HEK293 (cell line): ENCODE measurements at regions not wholly inside any gene's neighbourhood (a gene's known extent, or its start where the extent isn't known, plus 50 kb on each side); places are given as distances from the start of the nearest gene placed in this dataset.

ENCODE experiments used
- CTCF ChIA-PET: fragments of 350-600 bp; formaldehyde crosslinking; extraction: SDS; loops from one replicate; lab custom pipeline; 2021; ENCODE audit warnings: antibody characterized with exemption; lab: Yijun Ruan, JAX
- POLR2A ChIA-PET: fragments of 300-600 bp; formaldehyde crosslinking; extraction: SDS; loops from one replicate; lab custom pipeline; 2020; ENCODE audit warnings: antibody characterized with exemption, inconsistent platforms; lab: Yijun Ruan, JAX
- H3K27ac ChIP-seq: fragments of 200-500 bp; sonication (Bioruptor generic); 2 replicates; pipeline ENCODE4 v1.5.1; 2014; ENCODE audit warnings: low read depth, low read length, control low read depth, inconsistent platforms; ENCODE audit errors: extremely low read depth
- H3K36me3 ChIP-seq, 2 experiments: fragments of 200-500 bp in 1 of 2; sonication (Bioruptor generic) in 1 of 2; 1 replicate in 1 of 2; 2 replicates in 1 of 2; pipeline ENCODE4 v1.5.1; 2014 to 2017; ENCODE audit warnings: inconsistent platforms in 2 of 2, low read length in 2 of 2; ENCODE audit not compliant: control insufficient read depth in 2 of 2, insufficient read depth in 1 of 2
- H3K4me1 ChIP-seq: fragments of 200-500 bp; sonication (Bioruptor generic); 2 replicates; pipeline ENCODE4 v1.5.1; 2014; ENCODE audit warnings: mild to moderate bottlenecking, low read length, inconsistent platforms; ENCODE audit not compliant: control insufficient read depth, insufficient read depth
- H3K4me3 ChIP-seq: 2 replicates; pipeline ENCODE4 v1.5.1; 2011; ENCODE audit warnings: low read depth, mild to moderate bottlenecking, control low read depth, low read length, moderate library complexity
- H3K9me3 ChIP-seq: fragments of 200-500 bp; sonication (Bioruptor generic); 2 replicates; pipeline ENCODE4 v1.5.1; 2014; ENCODE audit warnings: low read depth, low read length, inconsistent platforms; ENCODE audit not compliant: control insufficient read depth, insufficient read depth
- RBAK ChIP-seq: fragments of 450-650 bp; formaldehyde crosslinking; IDR thresholded peaks from 2 replicates; pipeline ENCODE4 v1.5.1; 2016; ENCODE audit warnings: missing biosample characterization, missing genetic modification characterization
- TCF7L2 ChIP-seq: IDR thresholded peaks from 2 replicates; pipeline ENCODE4 v1.6.1; 2011; ENCODE audit warnings: low read depth, mild to moderate bottlenecking, inconsistent platforms, low read length, moderate library complexity, borderline replicate concordance
- ZBTB17 ChIP-seq: fragments of 450-650 bp; formaldehyde crosslinking; IDR thresholded peaks from 2 replicates; pipeline ENCODE4 v1.5.1; 2016; ENCODE audit warnings: missing biosample characterization, missing genetic modification characterization
- ZBTB8A ChIP-seq: fragments of 450-650 bp; formaldehyde crosslinking; IDR thresholded peaks from 2 replicates; pipeline ENCODE4 v1.5.1; 2016; ENCODE audit warnings: missing biosample characterization, missing genetic modification characterization
- ZNF114 ChIP-seq: fragments of 450-650 bp; formaldehyde crosslinking; IDR thresholded peaks from 2 replicates; pipeline ENCODE4 v1.5.0; 2017; ENCODE audit warnings: missing biosample characterization, missing genetic modification characterization
- ZNF140 ChIP-seq: fragments of 450-650 bp; formaldehyde crosslinking; IDR thresholded peaks from 2 replicates; pipeline ENCODE4 v1.5.1; 2016; ENCODE audit warnings: missing biosample characterization, missing genetic modification characterization
- ZNF2 ChIP-seq: fragments of 450-650 bp; formaldehyde crosslinking; IDR thresholded peaks from 2 replicates; pipeline ENCODE4 v1.5.1; 2016; ENCODE audit warnings: missing biosample characterization, missing genetic modification characterization
- ZNF302 ChIP-seq: fragments of 450-650 bp; formaldehyde crosslinking; IDR thresholded peaks from 2 replicates; pipeline ENCODE4 v1.5.1; 2016; ENCODE audit warnings: missing biosample characterization, missing genetic modification characterization, low read depth
- ZNF426 ChIP-seq: fragments of 450-650 bp; formaldehyde crosslinking; IDR thresholded peaks from 2 replicates; pipeline ENCODE4 v1.5.1; 2017; ENCODE audit warnings: missing biosample characterization, missing genetic modification characterization, mild to moderate bottlenecking, inconsistent platforms, moderate library complexity
- ZNF501 ChIP-seq: fragments of 450-650 bp; formaldehyde crosslinking; IDR thresholded peaks from 2 replicates; pipeline ENCODE4 v1.5.1; 2016; ENCODE audit warnings: missing biosample characterization, missing genetic modification characterization
- ZNF548 ChIP-seq: fragments of 450-650 bp; formaldehyde crosslinking; IDR thresholded peaks from 2 replicates; pipeline ENCODE4 v1.5.1; 2016; ENCODE audit warnings: missing biosample characterization, missing genetic modification characterization
- ZNF560 ChIP-seq: fragments of 450-650 bp; formaldehyde crosslinking; IDR thresholded peaks from 2 replicates; pipeline ENCODE4 v1.5.1; 2017; ENCODE audit warnings: missing biosample characterization, missing genetic modification characterization, borderline replicate concordance
- ZNF670 ChIP-seq: fragments of 450-650 bp; formaldehyde crosslinking; IDR thresholded peaks from 2 replicates; pipeline ENCODE4 v1.5.1; 2016; ENCODE audit warnings: missing biosample characterization, missing genetic modification characterization, low read depth
- TF ChIP-seq, protein P1 (sequence below): fragments of 450-650 bp; formaldehyde crosslinking; IDR thresholded peaks from 2 replicates; pipeline ENCODE4 v1.5.1; 2016; ENCODE audit warnings: missing biosample characterization, missing genetic modification characterization, low read depth
- TF ChIP-seq, protein P2 (sequence below): fragments of 450-650 bp; formaldehyde crosslinking; conservative IDR thresholded peaks from 2 replicates; pipeline ENCODE4 v1.5.1; 2016; ENCODE audit warnings: low read depth, missing biosample characterization, missing genetic modification characterization

DNA sequence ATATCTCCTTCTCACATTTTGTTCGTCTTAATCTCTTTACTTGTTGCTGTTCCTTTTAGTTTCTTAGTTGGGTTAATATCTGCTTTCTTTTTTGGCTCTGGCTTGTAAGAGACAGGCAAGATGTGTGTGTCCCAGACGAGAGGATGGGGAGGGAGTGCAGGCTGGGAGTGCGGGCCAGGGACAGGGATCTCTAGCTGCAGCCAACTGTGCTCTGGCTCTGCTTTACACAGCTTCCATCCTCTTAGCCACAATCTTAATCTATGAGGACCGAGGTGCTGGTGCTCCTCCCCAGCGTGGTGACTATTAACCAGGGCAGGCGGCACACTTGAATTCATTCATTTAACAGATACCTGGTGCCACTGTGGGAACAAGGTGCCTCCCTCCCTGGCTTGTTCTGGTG lies 70.9 kb upstream of the WASF3 start:
- ChIA-PET CTCF (interaction anchor here (0.7 to 0.8 kb wide), 2 partner anchors 212 to 273 kb away, joined by 3 to 4 read pairs; no protein-coding TSS in a partner anchor), POLR2A (no interaction called here)
- H3K27ac ChIP-seq: no peak overlapping the region
- H3K36me3 ChIP-seq: no peaks in the 10 kb centered on the region
- no peaks in the 10 kb centered on the region for H3K9me3 ChIP-seq
- H3K4me3 ChIP-seq: no peak overlapping the region
- TF ChIP-seq ZNF2 (tag by site-specific recombination) (no peak), ZNF670 (no peak), RBAK (tag by site-specific recombination) (no peak), ZNF560 (tag by site-specific recombination) (no peak), ZBTB17 (peak; percentile 56)
- TF ChIP-seq, protein P1, sequence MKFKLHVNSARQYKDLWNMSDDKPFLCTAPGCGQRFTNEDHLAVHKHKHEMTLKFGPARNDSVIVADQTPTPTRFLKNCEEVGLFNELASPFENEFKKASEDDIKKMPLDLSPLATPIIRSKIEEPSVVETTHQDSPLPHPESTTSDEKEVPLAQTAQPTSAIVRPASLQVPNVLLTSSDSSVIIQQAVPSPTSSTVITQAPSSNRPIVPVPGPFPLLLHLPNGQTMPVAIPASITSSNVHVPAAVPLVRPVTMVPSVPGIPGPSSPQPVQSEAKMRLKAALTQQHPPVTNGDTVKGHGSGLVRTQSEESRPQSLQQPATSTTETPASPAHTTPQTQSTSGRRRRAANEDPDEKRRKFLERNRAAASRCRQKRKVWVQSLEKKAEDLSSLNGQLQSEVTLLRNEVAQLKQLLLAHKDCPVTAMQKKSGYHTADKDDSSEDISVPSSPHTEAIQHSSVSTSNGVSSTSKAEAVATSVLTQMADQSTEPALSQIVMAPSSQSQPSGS: no peak
- no peaks in the 10 kb centered on the region for H3K4me1 ChIP-seq

DNA sequence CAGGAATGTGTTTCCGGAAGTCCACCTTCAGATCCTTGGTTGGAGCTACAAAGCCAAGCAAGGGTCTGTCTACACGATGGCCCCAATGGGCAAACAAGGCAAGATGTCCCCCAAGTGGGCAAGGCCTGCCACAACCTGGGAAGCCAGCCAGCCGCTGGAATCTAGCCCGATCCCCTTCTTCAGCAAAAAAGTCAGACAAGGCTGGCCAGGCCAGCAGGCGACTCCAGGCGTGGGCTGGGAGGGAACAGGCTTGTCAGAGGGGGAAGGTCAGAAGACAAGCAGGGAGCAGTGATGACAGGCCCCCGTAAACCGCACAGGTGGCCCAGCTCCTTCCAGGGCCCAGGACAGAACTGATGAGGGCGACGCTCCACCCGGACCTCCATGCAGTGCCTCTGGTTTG lies 69.7 kb upstream of the WASF3 start:
- Histone ChIP-seq H3K9me3 (no peaks in the 10 kb centered on the region), H3K4me3 (no peak overlapping the region), H3K4me1 (no peaks in the 10 kb centered on the region), H3K27ac (no peak overlapping the region), H3K36me3 (no peaks in the 10 kb centered on the region)
- TF ChIP-seq ZNF501 (no peak), ZNF426 (no peak), ZNF140 (tag by site-specific recombination) (no peak), ZNF114 (no peak), ZBTB17 (no peak), ZNF548 (tag by site-specific recombination) (no peak), ZNF302 (tag by site-specific recombination) (no peak), ZBTB8A (tag by site-specific recombination) (no peak), TCF7L2 (no peak)
- TF ChIP-seq, protein P2, sequence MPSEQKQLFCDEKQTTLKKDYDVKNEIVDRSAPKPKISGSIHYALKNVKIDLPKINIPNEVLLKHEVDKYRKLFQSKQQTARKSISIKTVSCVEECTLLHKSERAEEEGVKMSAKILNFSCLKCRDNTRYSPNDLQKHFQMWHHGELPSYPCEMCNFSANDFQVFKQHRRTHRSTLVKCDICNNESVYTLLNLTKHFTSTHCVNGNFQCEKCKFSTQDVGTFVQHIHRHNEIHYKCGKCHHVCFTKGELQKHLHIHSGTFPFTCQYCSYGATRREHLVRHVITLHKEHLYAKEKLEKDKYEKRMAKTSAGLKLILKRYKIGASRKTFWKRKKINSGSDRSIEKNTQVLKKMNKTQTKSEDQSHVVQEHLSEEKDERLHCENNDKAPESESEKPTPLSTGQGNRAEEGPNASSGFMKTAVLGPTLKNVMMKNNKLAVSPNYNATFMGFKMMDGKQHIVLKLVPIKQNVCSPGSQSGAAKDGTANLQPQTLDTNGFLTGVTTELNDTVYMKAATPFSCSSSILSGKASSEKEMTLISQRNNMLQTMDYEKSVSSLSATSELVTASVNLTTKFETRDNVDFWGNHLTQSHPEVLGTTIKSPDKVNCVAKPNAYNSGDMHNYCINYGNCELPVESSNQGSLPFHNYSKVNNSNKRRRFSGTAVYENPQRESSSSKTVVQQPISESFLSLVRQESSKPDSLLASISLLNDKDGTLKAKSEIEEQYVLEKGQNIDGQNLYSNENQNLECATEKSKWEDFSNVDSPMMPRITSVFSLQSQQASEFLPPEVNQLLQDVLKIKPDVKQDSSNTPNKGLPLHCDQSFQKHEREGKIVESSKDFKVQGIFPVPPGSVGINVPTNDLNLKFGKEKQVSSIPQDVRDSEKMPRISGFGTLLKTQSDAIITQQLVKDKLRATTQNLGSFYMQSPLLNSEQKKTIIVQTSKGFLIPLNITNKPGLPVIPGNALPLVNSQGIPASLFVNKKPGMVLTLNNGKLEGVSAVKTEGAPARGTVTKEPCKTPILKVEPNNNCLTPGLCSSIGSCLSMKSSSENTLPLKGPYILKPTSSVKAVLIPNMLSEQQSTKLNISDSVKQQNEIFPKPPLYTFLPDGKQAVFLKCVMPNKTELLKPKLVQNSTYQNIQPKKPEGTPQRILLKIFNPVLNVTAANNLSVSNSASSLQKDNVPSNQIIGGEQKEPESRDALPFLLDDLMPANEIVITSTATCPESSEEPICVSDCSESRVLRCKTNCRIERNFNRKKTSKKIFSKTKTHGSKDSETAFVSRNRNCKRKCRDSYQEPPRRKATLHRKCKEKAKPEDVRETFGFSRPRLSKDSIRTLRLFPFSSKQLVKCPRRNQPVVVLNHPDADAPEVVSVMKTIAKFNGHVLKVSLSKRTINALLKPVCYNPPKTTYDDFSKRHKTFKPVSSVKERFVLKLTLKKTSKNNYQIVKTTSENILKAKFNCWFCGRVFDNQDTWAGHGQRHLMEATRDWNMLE: no peak
- TF ChIP-seq, protein P1: no peak
- CTCF ChIA-PET: no interaction called here
- POLR2A ChIA-PET: no interaction called here
